ENCODE measurements at regions not wholly inside any gene's neighbourhood (a gene's known extent, or its start where the extent isn't known, plus 50 kb on each side); places are given as distances from the start of the nearest gene placed in this dataset.

DNA sequence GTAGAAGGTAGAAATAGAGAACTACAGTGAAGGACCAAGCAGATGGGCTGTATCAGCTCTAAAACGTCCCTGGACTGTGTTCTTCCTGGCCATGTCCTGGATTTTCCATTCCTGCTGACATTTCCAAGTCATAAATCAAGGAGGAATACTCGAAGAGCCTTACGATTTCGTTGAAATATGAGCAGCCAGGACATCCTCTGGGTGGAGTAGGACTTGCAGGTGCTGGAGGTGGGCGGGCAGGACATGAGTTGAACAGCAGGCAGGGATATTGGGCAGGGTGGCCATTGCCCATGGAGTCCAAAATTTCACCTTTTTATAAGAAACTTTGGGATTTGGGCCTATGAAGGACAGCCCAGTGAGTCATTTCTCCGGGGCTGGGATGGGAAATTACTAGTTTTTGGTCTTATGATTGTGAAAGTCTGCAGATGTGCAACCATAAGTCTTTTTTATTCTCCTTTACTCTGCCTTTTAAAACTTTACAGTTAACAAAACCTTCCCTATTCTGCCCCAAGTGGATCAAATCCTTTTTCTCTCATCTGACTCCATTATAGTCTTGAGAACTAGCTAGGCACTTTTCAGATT lies 88.8 kb downstream of the TMX1 start:
- Histone ChIP-seq H3K4me3 (ENCODE audit: low read depth, low read length) (no peak overlapping the region), H3K27ac (no peak overlapping the region), H3K36me3 (replicated peaks) (no peaks in the 10 kb centered on the region), H3K27me3 (replicated peaks) (no peaks in the 10 kb centered on the region)
- TF ChIP-seq, protein P1, sequence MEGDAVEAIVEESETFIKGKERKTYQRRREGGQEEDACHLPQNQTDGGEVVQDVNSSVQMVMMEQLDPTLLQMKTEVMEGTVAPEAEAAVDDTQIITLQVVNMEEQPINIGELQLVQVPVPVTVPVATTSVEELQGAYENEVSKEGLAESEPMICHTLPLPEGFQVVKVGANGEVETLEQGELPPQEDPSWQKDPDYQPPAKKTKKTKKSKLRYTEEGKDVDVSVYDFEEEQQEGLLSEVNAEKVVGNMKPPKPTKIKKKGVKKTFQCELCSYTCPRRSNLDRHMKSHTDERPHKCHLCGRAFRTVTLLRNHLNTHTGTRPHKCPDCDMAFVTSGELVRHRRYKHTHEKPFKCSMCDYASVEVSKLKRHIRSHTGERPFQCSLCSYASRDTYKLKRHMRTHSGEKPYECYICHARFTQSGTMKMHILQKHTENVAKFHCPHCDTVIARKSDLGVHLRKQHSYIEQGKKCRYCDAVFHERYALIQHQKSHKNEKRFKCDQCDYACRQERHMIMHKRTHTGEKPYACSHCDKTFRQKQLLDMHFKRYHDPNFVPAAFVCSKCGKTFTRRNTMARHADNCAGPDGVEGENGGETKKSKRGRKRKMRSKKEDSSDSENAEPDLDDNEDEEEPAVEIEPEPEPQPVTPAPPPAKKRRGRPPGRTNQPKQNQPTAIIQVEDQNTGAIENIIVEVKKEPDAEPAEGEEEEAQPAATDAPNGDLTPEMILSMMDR (IDR thresholded peaks at IDR 0.05; ENCODE audit: low read depth, low read length, missing control alignments): no peak
- in situ Hi-C loops (cut with HindIII; ENCODE audit: low pct_ligation_motif_present, low sequenced_read_pairs): no loop called here
- DNase-seq: no peak

DNA sequence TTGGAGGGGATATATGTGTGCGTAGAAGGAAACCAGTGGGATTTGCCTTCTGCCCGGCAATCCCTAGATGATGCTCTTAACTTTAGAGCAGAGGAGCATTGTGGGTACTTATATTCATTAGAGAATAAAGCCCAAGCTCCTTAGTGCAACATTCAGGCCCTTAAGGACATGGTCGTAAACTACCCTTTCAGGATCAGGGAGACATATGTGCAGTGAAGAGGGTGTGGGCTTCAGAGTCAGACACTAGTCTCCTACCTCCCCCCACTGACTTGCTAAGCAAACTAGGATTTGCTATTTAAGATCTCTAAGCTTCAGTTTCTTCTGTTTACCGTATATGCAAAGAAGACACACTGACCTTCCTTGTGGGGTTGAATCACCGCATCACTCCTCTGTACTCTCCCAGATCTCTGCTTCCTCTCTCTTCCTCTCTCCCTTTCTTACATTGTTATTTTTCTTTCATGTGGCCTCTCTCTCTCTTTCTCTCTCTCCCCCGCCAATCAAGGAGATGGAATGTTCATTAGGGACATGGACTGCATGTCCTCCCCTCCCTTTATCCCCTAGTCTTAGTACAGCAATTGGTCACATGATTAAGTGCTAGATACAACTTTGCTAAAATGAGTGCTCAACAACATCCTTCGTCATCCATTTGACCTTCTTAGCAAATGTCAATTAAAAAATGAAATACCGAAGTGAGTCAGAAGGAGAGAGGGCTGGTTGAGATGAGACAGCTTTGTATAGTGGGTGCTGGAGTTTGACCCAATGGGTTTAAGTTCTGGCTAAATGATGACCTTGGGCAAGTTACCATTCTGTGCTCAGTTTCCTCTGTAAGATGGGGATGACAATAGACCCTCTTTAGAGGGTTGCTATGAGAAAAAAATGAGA lies 91.7 kb downstream of the TMX1 start:
- Histone ChIP-seq H3K27me3 (replicated peaks) (no peaks in the 10 kb centered on the region), H3K27ac (peak overlapping the region; percentile 45), H3K4me3 (ENCODE audit: low read depth, low read length) (no peak overlapping the region), H3K36me3 (replicated peaks) (no peaks in the 10 kb centered on the region)
- TF ChIP-seq, protein P1 (IDR thresholded peaks at IDR 0.05; ENCODE audit: low read depth, low read length, missing control alignments): no peak
- DNase-seq: no peak
- in situ Hi-C loops (cut with HindIII; ENCODE audit: low pct_ligation_motif_present, low sequenced_read_pairs): no loop called here

DNA sequence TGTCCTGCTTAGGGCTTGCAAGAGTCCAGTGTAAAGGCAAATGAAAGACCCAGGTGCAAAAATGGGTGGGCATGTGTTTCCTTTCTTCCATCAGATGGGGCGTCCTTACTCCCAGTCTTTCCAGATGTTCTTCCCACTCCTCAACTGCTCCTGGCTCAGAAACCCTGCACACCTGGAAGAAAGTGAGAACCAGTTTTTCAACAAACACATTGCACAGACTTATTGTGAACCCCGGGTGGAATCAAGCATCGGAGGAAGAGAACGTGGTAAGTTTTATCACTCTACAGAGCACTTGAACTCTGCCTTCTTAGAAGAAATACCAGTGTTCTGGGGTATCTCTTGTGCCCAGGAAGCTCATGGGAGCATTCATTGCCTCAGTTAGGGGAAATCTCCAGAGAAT lies 93.3 kb downstream of the TMX1 start:
- no peaks in the 10 kb centered on the region for H3K36me3 ChIP-seq (replicated peaks)
- H3K27me3 ChIP-seq (replicated peaks): no peaks in the 10 kb centered on the region
- no peak overlapping the region for H3K27ac ChIP-seq
- no peak for DNase-seq
- in situ Hi-C loops (cut with HindIII; ENCODE audit: low pct_ligation_motif_present, low sequenced_read_pairs): no loop called here
- TF ChIP-seq, protein P1 (IDR thresholded peaks at IDR 0.05; ENCODE audit: low read depth, low read length, missing control alignments): no peak
- no peak overlapping the region for H3K4me3 ChIP-seq (ENCODE audit: low read depth, low read length)

DNA sequence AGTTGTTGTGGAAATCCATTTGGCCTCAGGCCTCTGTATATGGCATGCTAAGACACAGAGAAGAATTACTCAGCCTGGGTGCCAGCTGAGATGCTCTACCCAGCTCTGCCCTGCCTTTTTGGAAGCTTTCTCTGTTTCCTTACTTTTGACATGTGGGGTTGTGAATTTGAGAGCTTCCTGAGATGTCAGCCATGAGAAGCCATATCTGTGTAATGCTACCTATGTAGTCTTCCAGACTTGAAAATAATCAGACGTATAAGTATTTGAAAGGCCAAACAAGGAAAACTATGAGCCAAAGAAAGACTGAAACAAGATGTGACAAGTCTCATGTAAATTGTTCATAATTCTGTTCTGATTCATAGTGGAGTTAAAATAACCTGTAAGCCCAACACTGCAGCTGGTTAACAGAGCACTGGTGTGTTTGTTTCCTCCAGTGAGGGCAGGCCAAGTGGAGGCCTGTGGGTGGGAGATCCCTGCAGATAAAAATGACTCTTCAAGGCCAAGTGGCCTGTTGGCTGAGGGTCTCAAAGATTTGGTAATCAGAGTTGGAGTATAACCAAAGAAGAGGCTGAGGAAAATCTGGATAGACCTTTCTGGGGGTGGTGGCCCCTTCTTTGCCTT lies 94.0 kb downstream of the TMX1 start:
- H3K27ac ChIP-seq: no peak overlapping the region
- H3K27me3 ChIP-seq (replicated peaks): no peaks in the 10 kb centered on the region
- TF ChIP-seq, protein P1 (IDR thresholded peaks at IDR 0.05; ENCODE audit: low read depth, low read length, missing control alignments): no peak
- no peaks in the 10 kb centered on the region for H3K36me3 ChIP-seq (replicated peaks)
- no peak for DNase-seq
- no peak overlapping the region for H3K4me3 ChIP-seq (ENCODE audit: low read depth, low read length)
- in situ Hi-C loops (cut with HindIII; ENCODE audit: low pct_ligation_motif_present, low sequenced_read_pairs): no loop called here

DNA sequence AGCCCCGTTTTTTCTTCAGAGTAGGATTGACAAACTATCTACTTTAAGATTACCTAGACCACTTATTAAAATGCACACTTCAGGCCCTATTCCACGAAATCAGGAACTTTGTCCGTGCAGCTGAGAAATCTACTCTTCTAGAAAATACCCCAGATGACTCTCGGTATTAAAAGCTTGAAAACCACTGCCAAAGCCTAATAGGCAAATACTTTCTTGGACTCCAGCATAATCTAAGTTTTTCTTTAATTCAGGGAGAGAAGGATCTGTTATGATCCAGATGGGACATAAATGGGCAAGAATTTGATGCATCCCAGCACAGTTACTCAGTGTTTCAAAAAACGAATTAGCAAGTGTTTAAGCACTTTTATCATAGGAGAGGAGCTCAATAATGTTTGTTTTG lies 94.5 kb downstream of the TMX1 start:
- Histone ChIP-seq H3K27me3 (replicated peaks) (no peaks in the 10 kb centered on the region), H3K36me3 (replicated peaks) (no peaks in the 10 kb centered on the region), H3K27ac (no peak overlapping the region), H3K4me3 (ENCODE audit: low read depth, low read length) (no peak overlapping the region)
- TF ChIP-seq, protein P1 (IDR thresholded peaks at IDR 0.05; ENCODE audit: low read depth, low read length, missing control alignments): no peak
- no peak for DNase-seq
- in situ Hi-C loops (cut with HindIII; ENCODE audit: low pct_ligation_motif_present, low sequenced_read_pairs): no loop called here

All from brain microvascular endothelial cell (primary cell).